AG09309 (cell line): ENCODE measurements at regions not wholly inside any gene's neighbourhood (a gene's known extent, or its start where the extent isn't known, plus 50 kb on each side); places are given as distances from the start of the nearest gene placed in this dataset.
"Not testable (repeated sequence)": the region's sequence is repeated elsewhere in the genome, so short reads cannot be mapped to it uniquely, and the experiment has no call there.

Source experiments
- DNase-seq: peaks from one replicate; pipeline ENCODE4 v3.0.0-alpha.2; 2010; ENCODE audit warnings: low read depth
- H3K4me3 ChIP-seq: 2 replicates; pipeline ENCODE4 v1.5.1; 2011; ENCODE audit warnings: mild to moderate bottlenecking, low read depth, low read length, moderate library complexity; ENCODE audit not compliant: control insufficient read depth
- TF ChIP-seq, protein P1 (sequence below): IDR thresholded peaks from 2 replicates; pipeline ENCODE4 v1.5.1; 2011; ENCODE audit warnings: mild to moderate bottlenecking, low read depth, low read length, inconsistent platforms; ENCODE audit not compliant: insufficient read depth, control insufficient read depth; ENCODE audit errors: missing control alignments

DNA sequence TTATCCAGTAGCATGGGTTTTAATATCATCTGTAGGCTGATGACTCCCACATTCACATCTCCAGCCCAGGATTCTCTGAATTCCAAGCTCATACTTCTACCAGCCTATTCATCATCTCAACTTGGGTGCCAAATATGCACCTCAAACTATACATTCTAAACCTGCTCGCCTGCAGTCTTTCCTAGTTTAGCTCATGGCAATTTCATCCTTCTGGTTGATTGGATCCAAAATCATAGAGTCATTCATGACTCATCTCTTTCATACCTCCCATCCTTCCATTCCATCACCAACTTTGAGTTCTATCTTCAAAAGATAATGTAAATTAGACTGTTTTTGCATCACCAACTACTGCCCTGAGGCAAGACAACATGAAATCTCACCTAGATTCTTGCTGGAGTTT is 99.7 kb upstream of the EGLN3 start:
- TF ChIP-seq, protein P1, sequence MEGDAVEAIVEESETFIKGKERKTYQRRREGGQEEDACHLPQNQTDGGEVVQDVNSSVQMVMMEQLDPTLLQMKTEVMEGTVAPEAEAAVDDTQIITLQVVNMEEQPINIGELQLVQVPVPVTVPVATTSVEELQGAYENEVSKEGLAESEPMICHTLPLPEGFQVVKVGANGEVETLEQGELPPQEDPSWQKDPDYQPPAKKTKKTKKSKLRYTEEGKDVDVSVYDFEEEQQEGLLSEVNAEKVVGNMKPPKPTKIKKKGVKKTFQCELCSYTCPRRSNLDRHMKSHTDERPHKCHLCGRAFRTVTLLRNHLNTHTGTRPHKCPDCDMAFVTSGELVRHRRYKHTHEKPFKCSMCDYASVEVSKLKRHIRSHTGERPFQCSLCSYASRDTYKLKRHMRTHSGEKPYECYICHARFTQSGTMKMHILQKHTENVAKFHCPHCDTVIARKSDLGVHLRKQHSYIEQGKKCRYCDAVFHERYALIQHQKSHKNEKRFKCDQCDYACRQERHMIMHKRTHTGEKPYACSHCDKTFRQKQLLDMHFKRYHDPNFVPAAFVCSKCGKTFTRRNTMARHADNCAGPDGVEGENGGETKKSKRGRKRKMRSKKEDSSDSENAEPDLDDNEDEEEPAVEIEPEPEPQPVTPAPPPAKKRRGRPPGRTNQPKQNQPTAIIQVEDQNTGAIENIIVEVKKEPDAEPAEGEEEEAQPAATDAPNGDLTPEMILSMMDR, result no peak
- DNase-seq, result no peak
- H3K4me3 ChIP-seq, result no peak overlapping the region

DNA sequence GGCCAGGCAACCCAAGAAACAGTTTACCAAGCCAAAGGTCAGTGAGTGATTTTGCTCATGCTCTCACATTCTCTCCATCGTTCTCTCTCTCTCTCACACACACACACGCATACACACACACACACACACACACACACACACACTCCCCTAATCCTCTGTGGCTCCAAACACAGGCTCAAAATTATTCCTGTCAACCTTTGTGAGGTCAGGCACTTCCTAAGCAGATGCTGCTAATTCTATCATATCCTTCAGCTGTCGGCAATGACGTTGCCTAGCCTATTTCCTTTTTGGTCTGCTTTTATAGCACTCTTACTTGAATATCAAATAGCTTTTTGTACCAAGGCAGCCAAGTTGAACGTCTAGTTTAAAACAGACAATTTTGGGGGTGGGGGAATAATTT is 98.9 kb upstream of the EGLN3 start:
- DNase-seq, result no peak
- H3K4me3 ChIP-seq, result no peak overlapping the region
- TF ChIP-seq, protein P1, result no peak

DNA sequence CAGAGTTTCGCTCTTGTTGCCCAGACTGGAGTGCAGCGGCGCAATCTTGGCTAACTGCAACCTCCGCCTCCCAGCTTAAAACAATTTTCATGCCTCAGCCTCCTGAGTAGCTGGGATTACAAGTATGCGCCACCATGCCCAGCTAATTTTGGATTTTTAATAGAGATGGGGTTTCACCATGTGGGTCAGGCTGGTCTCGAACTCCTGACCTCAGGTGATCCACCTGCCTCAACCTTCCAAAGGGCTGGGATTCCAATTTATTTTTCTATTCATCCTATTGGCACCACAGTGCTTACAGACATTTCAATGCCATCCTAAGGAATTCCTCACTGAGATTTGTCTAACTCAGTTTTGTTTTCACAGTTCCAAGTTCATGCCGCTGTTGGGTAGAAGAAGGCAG is 98.3 kb upstream of the EGLN3 start:
- H3K4me3 ChIP-seq, DNase-seq: not testable (repeated sequence)

DNA sequence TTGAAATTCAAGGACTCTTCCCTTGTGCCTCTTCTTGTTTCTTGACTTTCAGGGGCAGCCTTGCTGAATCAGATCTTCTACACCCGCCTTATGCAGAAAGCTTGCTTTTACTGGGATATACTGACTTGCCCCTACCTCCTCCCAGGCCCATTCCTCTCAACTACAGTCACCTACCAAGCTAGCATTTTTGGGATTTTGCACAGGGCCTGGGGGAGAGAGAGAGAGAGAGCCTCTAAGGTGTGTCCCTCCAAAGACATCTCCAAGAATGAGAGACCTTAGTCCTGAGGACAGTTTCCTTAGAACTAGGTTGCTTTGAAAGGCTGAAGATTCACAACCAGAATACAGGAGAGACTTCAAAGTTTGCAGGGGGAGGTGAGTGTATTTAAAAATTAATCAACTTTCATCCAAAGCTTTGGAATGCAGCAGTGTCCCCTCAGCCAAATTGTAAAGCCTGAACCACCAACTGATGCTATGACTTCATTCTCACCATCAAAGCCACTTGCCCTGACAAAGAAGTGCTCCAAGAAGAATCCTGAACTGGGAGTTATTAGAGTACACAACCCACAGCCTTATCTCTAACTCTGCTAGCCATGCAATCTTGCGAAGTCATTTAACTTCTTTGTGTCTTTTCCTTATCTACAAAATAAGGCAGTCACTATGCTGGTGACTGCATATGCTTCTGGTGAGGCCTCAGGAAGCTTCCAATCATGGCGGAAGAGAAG is 96.1 kb upstream of the EGLN3 start:
- TF ChIP-seq, protein P1, result no peak
- no peak overlapping the region for H3K4me3 ChIP-seq
- no peak for DNase-seq

DNA sequence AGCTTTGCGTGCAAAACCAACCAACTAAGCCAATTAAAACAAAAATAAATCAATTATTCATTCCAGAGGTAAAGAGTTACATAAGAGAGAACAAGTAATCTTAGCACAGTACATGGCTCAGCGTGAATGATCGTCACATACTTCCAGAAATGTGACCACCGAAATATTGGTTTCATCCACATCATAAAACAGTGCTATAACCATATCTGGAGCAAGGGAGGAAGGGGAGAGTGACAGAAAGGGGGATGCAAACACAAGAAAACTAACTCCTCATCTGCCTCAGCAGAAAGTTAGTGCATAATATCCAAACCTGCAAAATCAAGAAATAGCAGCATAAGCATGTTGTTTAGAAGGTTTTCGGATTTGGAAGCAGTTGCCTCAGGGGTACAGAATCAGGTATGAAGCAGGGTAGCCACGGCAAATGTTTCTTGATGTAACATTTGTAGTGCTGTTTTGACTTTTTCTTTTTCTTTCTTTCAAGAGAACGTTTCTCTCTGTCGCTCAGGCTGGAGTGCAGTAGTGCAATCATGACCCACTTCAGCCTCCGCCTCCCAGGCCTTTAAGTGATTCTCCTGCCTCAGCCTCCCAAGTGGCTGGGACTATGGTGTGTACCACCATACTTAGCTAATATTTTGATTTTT is 93.9 kb upstream of the EGLN3 start:
- TF ChIP-seq, protein P1, result no peak
- DNase-seq, result no peak
- no peak overlapping the region for H3K4me3 ChIP-seq

DNA sequence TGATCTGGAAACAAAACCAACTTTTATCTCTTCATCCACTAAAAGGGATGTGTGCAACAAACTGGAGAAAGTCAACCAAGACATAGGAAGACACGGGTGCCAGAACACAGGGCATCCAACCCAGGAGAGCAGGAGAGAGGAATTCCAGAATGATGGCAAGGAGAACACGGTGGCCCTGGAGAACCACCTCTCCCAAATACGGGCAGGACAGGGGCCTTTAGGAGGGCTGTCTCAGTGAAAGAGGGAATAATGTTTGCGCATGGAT is 93.4 kb upstream of the EGLN3 start:
- H3K4me3 ChIP-seq, result no peak overlapping the region
- no peak for DNase-seq
- TF ChIP-seq, protein P1, result no peak

DNA sequence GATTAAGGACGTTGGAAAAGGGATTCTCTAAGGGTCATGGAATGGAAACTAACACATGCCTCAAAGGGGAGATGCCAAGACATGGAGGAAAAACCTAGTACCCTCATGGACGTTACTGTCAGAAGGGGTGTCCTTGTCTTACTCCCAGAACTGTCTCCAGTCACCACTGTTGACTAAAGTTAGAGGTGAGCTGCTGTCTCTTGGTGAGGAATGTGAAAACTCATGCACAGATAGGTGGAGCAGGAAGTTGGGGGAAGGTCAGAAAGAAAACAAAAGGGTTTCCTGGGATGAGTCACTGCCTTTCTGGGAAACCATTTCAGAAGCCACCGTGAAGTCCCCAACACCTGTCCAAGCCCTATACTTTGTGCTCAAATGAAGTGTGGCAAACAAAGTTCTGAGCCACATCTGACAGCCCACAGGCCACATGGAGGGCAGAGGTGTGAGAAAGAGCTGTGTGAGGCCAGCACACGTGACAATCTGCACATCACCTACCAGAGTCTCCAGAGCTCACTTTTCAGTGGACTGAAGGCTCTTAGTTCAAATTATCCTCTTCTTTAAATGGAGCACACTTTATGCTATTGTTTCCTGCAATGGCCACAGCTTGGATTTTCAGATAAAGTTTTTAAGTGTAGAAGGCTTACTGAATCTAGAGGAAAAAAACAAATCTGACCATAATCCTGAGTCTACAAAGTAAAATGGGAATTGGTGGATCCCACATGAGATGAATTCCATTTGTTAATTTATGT is 92.9 kb upstream of the EGLN3 start:
- DNase-seq, result no peak
- TF ChIP-seq, protein P1, result no peak
- H3K4me3 ChIP-seq, result no peak overlapping the region
